ENCODE measurements at regions not wholly inside any gene's neighbourhood (a gene's known extent, or its start where the extent isn't known, plus 50 kb on each side); places are given as distances from the start of the nearest gene placed in this dataset.

GRCh38 chr6:163835439-163836171 is 421.1 kb downstream of the QKI start:
- no peaks in the 10 kb centered on the region for H3K79me2 ChIP-seq (ENCODE audit: insufficient read depth, low read depth)
- no peak overlapping the region for H3K4me3 ChIP-seq (IDR thresholded peaks at IDR 0.05; ENCODE audit: insufficient read depth, low read depth, low read length)
- no peak overlapping the region for H2AFZ ChIP-seq (ENCODE audit: low read depth)
- H3K9ac ChIP-seq, result no peak overlapping the region
- no peaks in the 10 kb centered on the region for H3K27me3 ChIP-seq (ENCODE audit: insufficient read depth, low read depth)
- no peaks in the 10 kb centered on the region for H3K4me1 ChIP-seq (ENCODE audit: low read depth, poor library complexity, severe bottlenecking)
- H4K20me1 ChIP-seq (ENCODE audit: insufficient read depth), result no peaks in the 10 kb centered on the region
- H3K27ac ChIP-seq, result no peak overlapping the region
- TF ChIP-seq CTCF (conservative IDR thresholded peaks at IDR 0.05; ENCODE audit: low read depth, low read length), result no peak
- H3K36me3 ChIP-seq (ENCODE audit: insufficient read depth), result no peaks in the 10 kb centered on the region
- H3K4me2 ChIP-seq, result no peak overlapping the region

- no peak overlapping the region for H3K27ac ChIP-seq
- no peaks in the 10 kb centered on the region for H3K36me3 ChIP-seq (ENCODE audit: insufficient read depth)
- TF ChIP-seq CTCF (conservative IDR thresholded peaks at IDR 0.05; ENCODE audit: low read depth, low read length), result no peak
- no peak overlapping the region for H3K4me3 ChIP-seq (IDR thresholded peaks at IDR 0.05; ENCODE audit: insufficient read depth, low read depth, low read length)
- H2AFZ ChIP-seq (ENCODE audit: low read depth), result no peak overlapping the region
- H3K79me2 ChIP-seq (ENCODE audit: insufficient read depth, low read depth), result no peaks in the 10 kb centered on the region
- no peaks in the 10 kb centered on the region for H4K20me1 ChIP-seq (ENCODE audit: insufficient read depth)
- no peak overlapping the region for H3K9ac ChIP-seq
- H3K4me2 ChIP-seq, result no peak overlapping the region
- no peaks in the 10 kb centered on the region for H3K4me1 ChIP-seq (ENCODE audit: low read depth, poor library complexity, severe bottlenecking)
- H3K27me3 ChIP-seq (ENCODE audit: insufficient read depth, low read depth), result no peaks in the 10 kb centered on the region
Observed at GRCh38 chr6:163834226-163834970, 419.9 kb downstream of the QKI start.

- H2AFZ ChIP-seq (ENCODE audit: low read depth), result no peak overlapping the region
- H3K9ac ChIP-seq, result no peak overlapping the region
- no peaks in the 10 kb centered on the region for H4K20me1 ChIP-seq (ENCODE audit: insufficient read depth)
- no peak for TF ChIP-seq CTCF (conservative IDR thresholded peaks at IDR 0.05; ENCODE audit: low read depth, low read length)
- no peak overlapping the region for H3K27ac ChIP-seq
- no peaks in the 10 kb centered on the region for H3K79me2 ChIP-seq (ENCODE audit: insufficient read depth, low read depth)
- no peak overlapping the region for H3K4me3 ChIP-seq (IDR thresholded peaks at IDR 0.05; ENCODE audit: insufficient read depth, low read depth, low read length)
- H3K4me1 ChIP-seq (ENCODE audit: low read depth, poor library complexity, severe bottlenecking), result no peaks in the 10 kb centered on the region
- no peaks in the 10 kb centered on the region for H3K27me3 ChIP-seq (ENCODE audit: insufficient read depth, low read depth)
- no peak overlapping the region for H3K4me2 ChIP-seq
- H3K36me3 ChIP-seq (ENCODE audit: insufficient read depth), result no peaks in the 10 kb centered on the region
Observed at GRCh38 chr6:163831736-163832135, 417.2 kb downstream of the QKI start.

GRCh38 chr6:163830641-163831040 is 416.1 kb downstream of the QKI start:
- Histone ChIP-seq H3K36me3 (ENCODE audit: insufficient read depth) (no peaks in the 10 kb centered on the region), H3K27me3 (ENCODE audit: insufficient read depth, low read depth) (no peaks in the 10 kb centered on the region), H3K9ac (no peak overlapping the region), H3K4me1 (ENCODE audit: low read depth, poor library complexity, severe bottlenecking) (no peaks in the 10 kb centered on the region), H2AFZ (ENCODE audit: low read depth) (no peak overlapping the region), H3K4me2 (no peak overlapping the region), H3K79me2 (ENCODE audit: insufficient read depth, low read depth) (no peaks in the 10 kb centered on the region), H4K20me1 (ENCODE audit: insufficient read depth) (no peaks in the 10 kb centered on the region), H3K4me3 (IDR thresholded peaks at IDR 0.05; ENCODE audit: insufficient read depth, low read depth, low read length) (no peak overlapping the region), H3K27ac (no peak overlapping the region)
- no peak for TF ChIP-seq CTCF (conservative IDR thresholded peaks at IDR 0.05; ENCODE audit: low read depth, low read length)
